GM19463 (cell line): ENCODE measurements at regions not wholly inside any gene's neighbourhood (a gene's known extent, or its start where the extent isn't known, plus 50 kb on each side); places are given as distances from the start of the nearest gene placed in this dataset.

Experiments used
- ATAC-seq: cut with Tn5 transposase; IDR thresholded peaks from one replicate; pipeline ENCODE4 v1.9.1; 2021; ENCODE audit warnings: mild to moderate bottlenecking, moderate library complexity; ENCODE audit not compliant: unreplicated experiment

GRCh38 chr2:164182116-164182627 is 439.1 kb downstream of the GRB14 start:
- ATAC-seq = no peak

- ATAC-seq = no peak
Measured at GRCh38 chr2:164178835-164179465, 442.3 kb downstream of the GRB14 start.

- ATAC-seq = no peak
Measured at GRCh38 chr2:164164602-164165001, 428.8 kb upstream of the FIGN start.

- no peak for ATAC-seq
Measured at GRCh38 chr2:164155558-164155957, 419.8 kb upstream of the FIGN start.

GRCh38 chr2:164151522-164151921 is 415.7 kb upstream of the FIGN start:
- no peak for ATAC-seq

- ATAC-seq = no peak
Measured at GRCh38 chr2:164150604-164151003, 414.8 kb upstream of the FIGN start.

- ATAC-seq = no peak
Measured at GRCh38 chr2:164146441-164146840, 410.6 kb upstream of the FIGN start.

GRCh38 chr2:164145093-164145987 is 409.5 kb upstream of the FIGN start:
- ATAC-seq = no peak

GRCh38 chr2:164143183-164143930 is 407.5 kb upstream of the FIGN start:
- no peak for ATAC-seq

GRCh38 chr2:164142755-164143154 is 406.9 kb upstream of the FIGN start:
- no peak for ATAC-seq

GRCh38 chr2:164141271-164141670 is 405.5 kb upstream of the FIGN start:
- no peak for ATAC-seq

- ATAC-seq = no peak
Measured at GRCh38 chr2:164138750-164139149, 402.9 kb upstream of the FIGN start.

- ATAC-seq = no peak
Measured at GRCh38 chr2:164134336-164134735, 398.5 kb upstream of the FIGN start.

- no peak for ATAC-seq
Measured at GRCh38 chr2:164127971-164128527, 392.2 kb upstream of the FIGN start.

GRCh38 chr2:164126960-164127660 is 391.3 kb upstream of the FIGN start:
- ATAC-seq = no peak

GRCh38 chr2:164115806-164116205 is 380.0 kb upstream of the FIGN start:
- ATAC-seq = no peak

- ATAC-seq = no peak
Measured at GRCh38 chr2:164114937-164115336, 379.1 kb upstream of the FIGN start.

GRCh38 chr2:164112105-164112504 is 376.3 kb upstream of the FIGN start:
- ATAC-seq = no peak

GRCh38 chr2:164110515-164110914 is 374.7 kb upstream of the FIGN start:
- no peak for ATAC-seq

- no peak for ATAC-seq
Measured at GRCh38 chr2:164109006-164109405, 373.2 kb upstream of the FIGN start.
